ENCODE measurements at regions not wholly inside any gene's neighbourhood (a gene's known extent, or its start where the extent isn't known, plus 50 kb on each side); places are given as distances from the start of the nearest gene placed in this dataset.

DNA sequence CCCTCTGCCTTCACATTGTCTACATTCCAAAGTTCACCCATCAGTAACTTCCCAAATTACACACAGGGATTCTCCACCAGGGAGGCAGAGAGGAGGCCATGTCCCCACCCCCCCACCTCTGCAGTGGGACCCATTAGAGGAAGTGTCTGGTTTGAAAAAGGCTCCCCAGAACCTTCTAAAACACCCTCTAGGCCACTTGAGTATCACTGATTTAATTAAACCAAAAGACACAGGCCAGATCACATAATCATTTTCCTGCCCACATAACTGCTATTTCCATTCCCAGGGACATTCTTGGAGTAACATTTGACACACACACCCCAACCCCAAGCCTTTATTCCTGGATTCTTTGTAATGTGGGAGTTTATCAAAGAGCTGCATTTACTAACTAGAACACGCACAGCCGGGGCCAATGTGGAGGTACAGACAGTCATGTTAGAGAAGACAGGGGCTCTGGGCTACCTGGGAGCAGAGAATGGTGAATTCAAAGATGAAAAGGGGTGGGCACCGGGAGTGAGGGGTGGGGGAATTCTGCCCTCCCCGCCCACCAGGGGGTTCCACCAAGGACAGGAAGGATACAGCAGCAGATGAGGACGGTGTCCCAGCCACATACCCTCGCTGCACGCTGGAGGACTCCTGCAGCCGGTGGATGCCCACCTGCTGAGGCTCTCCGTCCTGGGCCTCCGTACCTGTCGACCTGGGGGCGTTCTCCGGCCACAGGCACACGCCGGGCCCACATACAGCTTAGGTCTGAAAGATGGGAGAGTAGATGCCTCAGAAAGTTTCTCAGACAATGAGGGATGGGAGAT, 201.4 kb upstream of the CTNNB1 start:
- Histone ChIP-seq H3K4me3 (ENCODE audit: low read depth in 1 of 2, low read length in 2 of 2) (no peak overlapping the region), H3K9me3 (ENCODE audit: low read length) (no peaks in the 10 kb centered on the region), H3K27me3 (ENCODE audit: control insufficient read depth in 1 of 2, insufficient read depth in 2 of 2, low read length in 2 of 2) (no peaks in the 10 kb centered on the region), H3K36me3 (ENCODE audit: insufficient read depth, low read length) (no peaks in the 10 kb centered on the region), H3K9ac (ENCODE audit: low read length) (no peak overlapping the region), H3K27ac (ENCODE audit: low read depth, low read length) (no peak overlapping the region), H3K4me1 (ENCODE audit: insufficient read depth, low read length) (no peaks in the 10 kb centered on the region)

GRCh38 chr3:40999682-41000081, 199.6 kb upstream of the CTNNB1 start:
- no peaks in the 10 kb centered on the region for H3K27me3 ChIP-seq (ENCODE audit: control insufficient read depth in 1 of 2, insufficient read depth in 2 of 2, low read length in 2 of 2)
- H3K27ac ChIP-seq (ENCODE audit: low read depth, low read length) = no peak overlapping the region
- H3K4me1 ChIP-seq (ENCODE audit: insufficient read depth, low read length) = no peaks in the 10 kb centered on the region
- H3K9ac ChIP-seq (ENCODE audit: low read length) = no peak overlapping the region
- H3K9me3 ChIP-seq (ENCODE audit: low read length) = no peaks in the 10 kb centered on the region
- H3K36me3 ChIP-seq (ENCODE audit: insufficient read depth, low read length) = no peaks in the 10 kb centered on the region
- H3K4me3 ChIP-seq (ENCODE audit: low read depth in 1 of 2, low read length in 2 of 2) = no peak overlapping the region

DNA sequence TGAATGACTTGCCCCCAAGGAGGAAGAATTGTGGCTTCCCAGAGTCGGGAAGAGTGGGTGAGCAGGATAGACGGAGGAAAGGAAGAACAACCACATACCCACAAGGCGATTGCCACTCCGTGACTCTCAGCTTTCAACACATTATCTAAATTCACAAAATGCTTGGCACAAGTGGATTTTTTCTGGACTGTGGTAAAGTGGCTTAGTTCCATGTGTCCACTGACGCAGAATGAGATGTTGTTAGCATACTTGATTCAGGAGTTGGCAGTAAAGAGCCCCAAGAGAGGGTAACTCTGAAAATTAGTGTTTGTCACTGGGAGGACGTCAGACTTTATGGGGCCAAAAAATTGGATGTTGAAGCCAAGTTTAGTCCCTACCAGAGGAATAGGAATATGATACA, 198.8 kb upstream of the CTNNB1 start:
- no peaks in the 10 kb centered on the region for H3K27me3 ChIP-seq (ENCODE audit: control insufficient read depth in 1 of 2, insufficient read depth in 2 of 2, low read length in 2 of 2)
- H3K9me3 ChIP-seq (ENCODE audit: low read length) = no peaks in the 10 kb centered on the region
- no peaks in the 10 kb centered on the region for H3K36me3 ChIP-seq (ENCODE audit: insufficient read depth, low read length)
- H3K4me3 ChIP-seq (ENCODE audit: low read depth in 1 of 2, low read length in 2 of 2) = no peak overlapping the region
- no peak overlapping the region for H3K9ac ChIP-seq (ENCODE audit: low read length)
- H3K27ac ChIP-seq (ENCODE audit: low read depth, low read length) = no peak overlapping the region
- H3K4me1 ChIP-seq (ENCODE audit: insufficient read depth, low read length) = no peaks in the 10 kb centered on the region

GRCh38 chr3:41001556-41001955, 197.7 kb upstream of the CTNNB1 start:
- H3K27ac ChIP-seq (ENCODE audit: low read depth, low read length) = no peak overlapping the region

GRCh38 chr3:41002104-41002503, 197.2 kb upstream of the CTNNB1 start:
- Histone ChIP-seq H3K4me1 (ENCODE audit: insufficient read depth, low read length) (no peaks in the 10 kb centered on the region), H3K36me3 (ENCODE audit: insufficient read depth, low read length) (no peaks in the 10 kb centered on the region), H3K9me3 (ENCODE audit: low read length) (no peaks in the 10 kb centered on the region), H3K27me3 (ENCODE audit: control insufficient read depth in 1 of 2, insufficient read depth in 2 of 2, low read length in 2 of 2) (no peaks in the 10 kb centered on the region), H3K9ac (ENCODE audit: low read length) (no peak overlapping the region), H3K4me3 (ENCODE audit: low read depth in 1 of 2, low read length in 2 of 2) (no peak overlapping the region), H3K27ac (ENCODE audit: low read depth, low read length) (no peak overlapping the region)

More at GRCh38 chr3:41001556-41001955, 197.7 kb upstream of the CTNNB1 start:
- H3K36me3 ChIP-seq (ENCODE audit: insufficient read depth, low read length) = no peaks in the 10 kb centered on the region
- no peak overlapping the region for H3K9ac ChIP-seq (ENCODE audit: low read length)
- H3K4me3 ChIP-seq (ENCODE audit: low read depth in 1 of 2, low read length in 2 of 2) = no peak overlapping the region
- no peaks in the 10 kb centered on the region for H3K9me3 ChIP-seq (ENCODE audit: low read length)
- H3K4me1 ChIP-seq (ENCODE audit: insufficient read depth, low read length) = no peaks in the 10 kb centered on the region
- no peaks in the 10 kb centered on the region for H3K27me3 ChIP-seq (ENCODE audit: control insufficient read depth in 1 of 2, insufficient read depth in 2 of 2, low read length in 2 of 2)

DNA sequence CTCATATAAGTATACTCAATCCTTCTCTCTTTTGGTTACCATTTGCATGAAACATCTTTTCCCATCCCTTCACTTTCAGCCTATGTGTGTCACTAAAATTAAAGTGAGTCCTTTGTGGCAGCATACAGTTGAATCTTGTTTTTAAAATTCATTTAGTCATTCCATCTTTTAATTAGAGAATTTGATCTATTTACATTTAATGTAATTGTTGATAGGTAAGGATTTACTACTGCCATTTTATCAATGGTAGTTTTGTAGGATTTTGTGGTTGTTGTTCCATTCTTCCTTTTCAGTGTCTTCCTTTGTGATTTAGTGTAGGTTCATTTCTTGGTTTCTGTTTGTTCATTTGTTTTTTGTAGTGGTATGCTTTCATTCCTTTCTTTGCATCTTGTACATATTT, 191.9 kb upstream of the CTNNB1 start:
- Histone ChIP-seq H3K9ac (ENCODE audit: low read length) (no peak overlapping the region), H3K27me3 (ENCODE audit: control insufficient read depth in 1 of 2, insufficient read depth in 2 of 2, low read length in 2 of 2) (no peaks in the 10 kb centered on the region), H3K27ac (ENCODE audit: low read depth, low read length) (no peak overlapping the region)

DNA sequence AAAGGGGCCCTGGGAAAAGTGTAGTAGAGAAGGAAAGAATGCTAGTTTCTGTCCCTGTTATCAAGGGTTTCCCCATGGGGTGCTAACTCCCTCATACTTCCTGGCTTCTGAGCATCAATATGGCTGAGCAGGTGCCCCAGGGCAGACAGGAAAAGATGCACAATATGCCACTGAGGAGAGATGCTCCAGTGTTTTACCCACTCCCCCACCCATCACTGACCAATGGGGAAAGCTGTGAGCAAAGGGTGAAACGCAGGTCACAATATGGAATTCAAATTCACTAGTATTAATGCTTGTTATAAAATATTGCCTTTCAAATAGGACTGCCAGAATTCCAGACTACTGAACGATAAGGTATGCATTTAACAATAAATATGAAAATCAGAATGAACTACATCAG, 187.5 kb upstream of the CTNNB1 start:
- H3K27ac ChIP-seq (ENCODE audit: low read depth, low read length) = no peak overlapping the region
- no peak overlapping the region for H3K4me3 ChIP-seq (ENCODE audit: low read depth in 1 of 2, low read length in 2 of 2)
- H3K9me3 ChIP-seq (ENCODE audit: low read length) = no peaks in the 10 kb centered on the region
- no peaks in the 10 kb centered on the region for H3K36me3 ChIP-seq (ENCODE audit: insufficient read depth, low read length)
- no peak overlapping the region for H3K9ac ChIP-seq (ENCODE audit: low read length)
- H3K4me1 ChIP-seq (ENCODE audit: insufficient read depth, low read length) = no peaks in the 10 kb centered on the region
- no peaks in the 10 kb centered on the region for H3K27me3 ChIP-seq (ENCODE audit: control insufficient read depth in 1 of 2, insufficient read depth in 2 of 2, low read length in 2 of 2)

More for the DNA sequence above, 191.9 kb upstream of the CTNNB1 start:
- H3K36me3 ChIP-seq (ENCODE audit: insufficient read depth, low read length) = no peaks in the 10 kb centered on the region
- H3K4me1 ChIP-seq (ENCODE audit: insufficient read depth, low read length) = no peaks in the 10 kb centered on the region
- H3K4me3 ChIP-seq (ENCODE audit: low read depth in 1 of 2, low read length in 2 of 2) = no peak overlapping the region
- no peaks in the 10 kb centered on the region for H3K9me3 ChIP-seq (ENCODE audit: low read length)

DNA sequence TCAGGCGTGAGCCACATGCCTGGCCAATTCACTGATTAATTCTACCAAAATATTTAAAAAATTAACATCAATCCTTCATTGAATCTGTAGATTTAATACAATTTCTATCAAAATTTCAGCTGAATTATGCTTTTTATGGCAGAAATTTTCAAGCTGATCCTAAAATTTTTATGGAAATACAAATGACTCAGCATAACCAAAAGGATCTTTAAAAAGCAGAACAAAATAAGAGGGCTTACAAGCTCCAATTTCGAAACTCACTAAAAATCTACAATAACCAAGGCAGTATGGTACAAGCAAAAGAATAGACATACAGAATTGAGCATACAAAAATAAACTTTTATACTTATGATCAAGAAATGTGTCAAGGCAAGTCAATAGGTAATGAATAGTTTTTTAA, 180.4 kb upstream of the CTNNB1 start:
- H3K9ac ChIP-seq (ENCODE audit: low read length) = no peak overlapping the region

DNA sequence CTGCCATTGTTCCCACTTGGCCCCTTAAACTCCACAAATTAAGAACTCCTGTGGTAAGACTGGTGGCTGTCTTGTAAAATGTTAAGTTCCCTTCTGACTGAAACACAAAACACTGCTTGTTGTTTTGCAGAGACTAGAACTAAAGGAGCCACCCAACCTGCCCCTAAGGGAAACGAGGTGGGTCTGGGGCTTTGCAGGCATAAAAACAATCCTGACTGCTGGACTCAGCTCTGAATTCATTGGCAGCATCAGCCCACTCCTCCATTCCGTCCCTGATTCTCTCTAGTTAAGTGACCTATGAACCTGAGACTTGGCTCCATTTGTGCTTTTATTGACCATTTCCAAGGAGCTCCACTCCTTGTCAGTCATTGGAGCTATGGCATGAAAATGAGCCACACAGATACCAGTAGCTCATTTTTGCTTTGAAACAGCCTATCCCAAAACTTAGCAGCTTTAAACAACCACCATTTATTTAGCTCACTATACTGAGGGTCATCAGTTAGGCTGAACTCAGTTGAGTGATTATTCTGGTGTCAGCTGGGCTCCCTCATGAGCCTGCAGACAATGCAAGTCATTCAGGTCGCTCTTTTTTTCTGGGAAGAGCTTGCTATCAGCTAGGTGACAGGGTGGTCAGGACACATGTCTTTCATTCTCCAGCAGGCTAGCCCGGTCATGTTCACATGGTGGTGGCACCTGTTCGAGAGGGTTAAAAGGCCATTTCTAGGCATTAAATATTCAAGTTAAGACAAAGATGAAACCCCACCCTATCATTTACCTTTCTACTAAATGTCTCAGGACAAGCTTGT, 175.1 kb upstream of the CTNNB1 start:
- no peak overlapping the region for H3K9ac ChIP-seq (ENCODE audit: low read length)
- no peak overlapping the region for H3K4me3 ChIP-seq (ENCODE audit: low read depth in 1 of 2, low read length in 2 of 2)
- H3K36me3 ChIP-seq (ENCODE audit: insufficient read depth, low read length) = no peaks in the 10 kb centered on the region
- no peaks in the 10 kb centered on the region for H3K27me3 ChIP-seq (ENCODE audit: control insufficient read depth in 1 of 2, insufficient read depth in 2 of 2, low read length in 2 of 2)
- H3K27ac ChIP-seq (ENCODE audit: low read depth, low read length) = no peak overlapping the region
- no peaks in the 10 kb centered on the region for H3K9me3 ChIP-seq (ENCODE audit: low read length)
- no peaks in the 10 kb centered on the region for H3K4me1 ChIP-seq (ENCODE audit: insufficient read depth, low read length)

More for the DNA sequence above, 180.4 kb upstream of the CTNNB1 start:
- Histone ChIP-seq H3K36me3 (ENCODE audit: insufficient read depth, low read length) (no peaks in the 10 kb centered on the region), H3K9me3 (ENCODE audit: low read length) (no peaks in the 10 kb centered on the region), H3K27me3 (ENCODE audit: control insufficient read depth in 1 of 2, insufficient read depth in 2 of 2, low read length in 2 of 2) (no peaks in the 10 kb centered on the region), H3K4me1 (ENCODE audit: insufficient read depth, low read length) (no peaks in the 10 kb centered on the region), H3K27ac (ENCODE audit: low read depth, low read length) (no peak overlapping the region), H3K4me3 (ENCODE audit: low read depth in 1 of 2, low read length in 2 of 2) (no peak overlapping the region)

- Histone ChIP-seq H3K4me1 (ENCODE audit: insufficient read depth, low read length) (no peaks in the 10 kb centered on the region), H3K9me3 (ENCODE audit: low read length) (no peaks in the 10 kb centered on the region), H3K36me3 (ENCODE audit: insufficient read depth, low read length) (no peaks in the 10 kb centered on the region), H3K27me3 (ENCODE audit: control insufficient read depth in 1 of 2, insufficient read depth in 2 of 2, low read length in 2 of 2) (no peaks in the 10 kb centered on the region), H3K27ac (ENCODE audit: low read depth, low read length) (no peak overlapping the region), H3K4me3 (ENCODE audit: low read depth in 1 of 2, low read length in 2 of 2) (no peak overlapping the region), H3K9ac (ENCODE audit: low read length) (no peak overlapping the region)
These were observed 172.7 kb upstream of the CTNNB1 start for GRCh38 chr3:41026394-41027177.

DNA sequence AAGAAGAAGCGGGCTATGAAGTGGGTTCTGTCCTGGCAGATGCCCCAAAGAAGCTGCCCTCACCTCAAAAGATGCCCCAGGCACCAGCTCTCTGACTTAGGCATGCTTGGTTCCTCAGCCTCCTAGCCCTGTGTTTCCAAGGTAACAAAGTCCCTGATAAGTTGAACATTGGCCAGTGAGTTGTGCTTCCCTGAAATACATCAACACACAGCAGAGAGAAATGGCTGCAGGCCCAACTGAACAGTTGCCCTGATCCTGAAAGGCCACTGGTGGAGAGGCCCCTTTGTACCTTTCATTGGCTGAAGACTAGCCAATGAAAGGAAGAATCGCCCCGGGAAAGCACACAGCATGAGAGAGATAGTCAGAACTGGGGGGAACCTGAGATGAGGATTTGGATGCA, 169.9 kb upstream of the CTNNB1 start:
- Histone ChIP-seq H3K9ac (ENCODE audit: low read length) (no peak overlapping the region), H3K4me3 (ENCODE audit: low read depth in 1 of 2, low read length in 2 of 2) (no peak overlapping the region), H3K9me3 (ENCODE audit: low read length) (no peaks in the 10 kb centered on the region), H3K27ac (ENCODE audit: low read depth, low read length) (no peak overlapping the region), H3K36me3 (ENCODE audit: insufficient read depth, low read length) (no peaks in the 10 kb centered on the region), H3K27me3 (ENCODE audit: control insufficient read depth in 1 of 2, insufficient read depth in 2 of 2, low read length in 2 of 2) (no peaks in the 10 kb centered on the region), H3K4me1 (ENCODE audit: insufficient read depth, low read length) (peaks cover 5% of the 10 kb centered on the region)
